Astrocyte (in vitro differentiated cells and primary cell): ENCODE measurements at regions not wholly inside any gene's neighbourhood (a gene's known extent, or its start where the extent isn't known, plus 50 kb on each side); places are given as distances from the start of the nearest gene placed in this dataset.
A peak's percentile ranks its signal among the peaks of the same experiment; 100 is the strongest.
"Not testable (repeated sequence)": the region's sequence is repeated elsewhere in the genome, so short reads cannot be mapped to it uniquely, and the experiment has no call there.

Experiments used
- DNase-seq: peaks from one replicate; pipeline ENCODE4 v3.0.0-alpha.2; 2010; ENCODE audit warnings: low read depth
- FAIRE-seq: peaks from 2 replicates; lab custom pipeline; 2011; peaks lifted over from hg19 to GRCh38; lab: Jason Lieb, UNC
- H2AFZ ChIP-seq: 2 replicates; pipeline ENCODE4 v1.6.0; 2012; ENCODE audit warnings: low read depth, low read length, inconsistent platforms
- H3K27ac ChIP-seq: 2 replicates; pipeline ENCODE4 v1.5.1; 2011; ENCODE audit warnings: low read depth, low read length, inconsistent platforms
- H3K27me3 ChIP-seq: 2 replicates; pipeline ENCODE4 v1.6.0; 2011; ENCODE audit warnings: low read length, inconsistent platforms; ENCODE audit not compliant: insufficient read depth
- H3K36me3 ChIP-seq: 2 replicates; pipeline ENCODE4 v1.5.1; 2011; ENCODE audit warnings: low read length, inconsistent platforms; ENCODE audit not compliant: insufficient read depth
- H3K4me1 ChIP-seq: 2 replicates; pipeline ENCODE4 v1.5.1; 2011; ENCODE audit warnings: low read length, inconsistent platforms; ENCODE audit not compliant: insufficient read depth
- H3K4me2 ChIP-seq: 2 replicates; pipeline ENCODE4 v1.6.0; 2012; ENCODE audit warnings: low read length, inconsistent platforms
- H3K4me3 ChIP-seq: 2 replicates; pipeline ENCODE4 v1.5.1; 2011; ENCODE audit warnings: low read depth, mild to moderate bottlenecking, low read length, inconsistent platforms; ENCODE audit not compliant: insufficient read depth
- H3K79me2 ChIP-seq: 2 replicates; pipeline ENCODE4 v1.6.0; 2012; ENCODE audit warnings: mild to moderate bottlenecking, low read length, inconsistent platforms; ENCODE audit not compliant: insufficient read depth
- H3K9ac ChIP-seq: 2 replicates; pipeline ENCODE4 v1.6.0; 2012; ENCODE audit warnings: mild to moderate bottlenecking, low read length, inconsistent platforms
- H3K9me3 ChIP-seq: 2 replicates; pipeline ENCODE4 v1.5.1; 2012; ENCODE audit warnings: low read depth, mild to moderate bottlenecking, low read length, inconsistent platforms; ENCODE audit not compliant: insufficient read depth
- H4K20me1 ChIP-seq: 2 replicates; pipeline ENCODE4 v1.6.0; 2012; ENCODE audit warnings: low read length, inconsistent platforms; ENCODE audit not compliant: insufficient read depth
- H3K27ac Mint-ChIP-seq: one replicate; pipeline ENCODE4 v1.8.0; 2021; ENCODE audit warnings: mild to moderate bottlenecking, mixed read lengths; ENCODE audit not compliant: unreplicated experiment
- H3K27me3 Mint-ChIP-seq: one replicate; pipeline ENCODE4 v1.8.0; 2021; ENCODE audit warnings: low read depth, mixed read lengths; ENCODE audit not compliant: unreplicated experiment
- H3K36me3 Mint-ChIP-seq: one replicate; pipeline ENCODE4 v1.8.0; 2021; ENCODE audit warnings: low read depth, mixed read lengths; ENCODE audit not compliant: unreplicated experiment
- H3K4me1 Mint-ChIP-seq: one replicate; pipeline ENCODE4 v1.8.0; 2021; ENCODE audit warnings: low read depth, mixed read lengths; ENCODE audit not compliant: unreplicated experiment
- H3K4me3 Mint-ChIP-seq: one replicate; pipeline ENCODE4 v1.8.0; 2021; ENCODE audit warnings: mild to moderate bottlenecking, moderate library complexity, mixed read lengths; ENCODE audit not compliant: unreplicated experiment
- H3K9me3 Mint-ChIP-seq: one replicate; pipeline ENCODE4 v1.8.0; 2021; ENCODE audit warnings: mild to moderate bottlenecking, mixed read lengths; ENCODE audit not compliant: unreplicated experiment
- CTCF ChIP-seq: IDR thresholded peaks from 2 replicates; pipeline ENCODE4 v1.5.1; 2011; ENCODE audit warnings: low read depth, mild to moderate bottlenecking, inconsistent platforms, low read length, moderate library complexity; ENCODE audit not compliant: insufficient read depth
- EZH2 ChIP-seq: IDR thresholded peaks from 2 replicates; pipeline ENCODE4 v1.6.1; 2012; ENCODE audit warnings: mild to moderate bottlenecking, low read length, inconsistent platforms; ENCODE audit not compliant: insufficient read depth

- FAIRE-seq (no peak), DNase-seq (peak; percentile 22)
- Histone ChIP-seq H3K4me3 (no peak overlapping the region), H3K79me2 (no peaks in the 10 kb centered on the region), H3K4me1 (no peaks in the 10 kb centered on the region), H3K27ac (peak overlapping the region; percentile 30), H4K20me1 (no peaks in the 10 kb centered on the region), H3K27me3 (no peaks in the 10 kb centered on the region), H2AFZ (no peak overlapping the region), H3K4me2 (no peak overlapping the region), H3K9ac (no peak overlapping the region), H3K9me3 (peaks cover 4% of the 10 kb centered on the region), H3K36me3 (no peaks in the 10 kb centered on the region)
- TF ChIP-seq EZH2 (no peak), CTCF (no peak)
- H3K4me3 Mint-ChIP-seq, result no peak overlapping the region
- H3K36me3 Mint-ChIP-seq, result peaks cover 2% of the 10 kb centered on the region
- peak overlapping the region; percentile 98 for H3K27ac Mint-ChIP-seq
- H3K9me3 Mint-ChIP-seq, result peaks cover 16% of the 10 kb centered on the region
- H3K27me3 Mint-ChIP-seq, result no peaks in the 10 kb centered on the region
- H3K4me1 Mint-ChIP-seq, result peaks cover 38% of the 10 kb centered on the region
Measured at GRCh38 chr22:34814260-34815025, 251.5 kb upstream of the ISX start.

GRCh38 chr22:34829485-34829884, 236.5 kb upstream of the ISX start:
- H3K36me3 ChIP-seq, result no peaks in the 10 kb centered on the region
- peaks cover 1% of the 10 kb centered on the region for H3K36me3 Mint-ChIP-seq
- FAIRE-seq (no peak), DNase-seq (no peak)
- peaks cover 2% of the 10 kb centered on the region for H3K27me3 Mint-ChIP-seq
- no peak overlapping the region for H3K4me2 ChIP-seq
- H3K4me3 Mint-ChIP-seq, result no peak overlapping the region
- no peak overlapping the region for H2AFZ ChIP-seq
- TF ChIP-seq CTCF, result no peak
- TF ChIP-seq EZH2, result no peak
- H3K4me1 Mint-ChIP-seq, result peaks cover 4% of the 10 kb centered on the region
- no peak overlapping the region for H3K27ac Mint-ChIP-seq
- H3K27ac ChIP-seq, result no peak overlapping the region
- peaks cover 10% of the 10 kb centered on the region for H3K9me3 Mint-ChIP-seq
- H3K4me1 ChIP-seq, result no peaks in the 10 kb centered on the region
- H3K4me3 ChIP-seq, result no peak overlapping the region
- H3K9ac ChIP-seq, result no peak overlapping the region
- no peaks in the 10 kb centered on the region for H4K20me1 ChIP-seq
- no peaks in the 10 kb centered on the region for H3K27me3 ChIP-seq
- H3K79me2 ChIP-seq, result no peaks in the 10 kb centered on the region
- H3K9me3 ChIP-seq, result peaks cover 11% of the 10 kb centered on the region

GRCh38 chr22:34834059-34834458, 231.9 kb upstream of the ISX start:
- H3K27me3 Mint-ChIP-seq, result peaks cover 2% of the 10 kb centered on the region
- Histone ChIP-seq H3K4me1 (no peaks in the 10 kb centered on the region), H4K20me1 (no peaks in the 10 kb centered on the region), H3K79me2 (no peaks in the 10 kb centered on the region), H3K9ac (no peak overlapping the region), H3K4me3 (no peak overlapping the region), H3K36me3 (no peaks in the 10 kb centered on the region), H3K27me3 (no peaks in the 10 kb centered on the region), H3K4me2 (no peak overlapping the region), H3K9me3 (peaks cover 3% of the 10 kb centered on the region), H2AFZ (no peak overlapping the region), H3K27ac (no peak overlapping the region)
- peaks cover 7% of the 10 kb centered on the region for H3K4me1 Mint-ChIP-seq
- H3K9me3 Mint-ChIP-seq, result peaks cover 18% of the 10 kb centered on the region
- no peaks in the 10 kb centered on the region for H3K36me3 Mint-ChIP-seq
- DNase-seq (no peak), FAIRE-seq (no peak)
- no peak for TF ChIP-seq EZH2
- no peak for TF ChIP-seq CTCF
- H3K4me3 Mint-ChIP-seq, result no peak overlapping the region
- H3K27ac Mint-ChIP-seq, result no peak overlapping the region

- H3K27me3 ChIP-seq, H3K4me3 Mint-ChIP-seq, H2AFZ ChIP-seq, H4K20me1 ChIP-seq, H3K9me3 ChIP-seq, H3K4me2 ChIP-seq, H3K4me3 ChIP-seq, H3K36me3 Mint-ChIP-seq, H3K4me1 ChIP-seq, DNase-seq, H3K4me1 Mint-ChIP-seq, H3K36me3 ChIP-seq, H3K79me2 ChIP-seq, H3K27me3 Mint-ChIP-seq, H3K9ac ChIP-seq, FAIRE-seq, H3K27ac ChIP-seq: not testable (repeated sequence)
- peaks cover 20% of the 10 kb centered on the region for H3K9me3 Mint-ChIP-seq
- peak overlapping the region; percentile 20 for H3K27ac Mint-ChIP-seq
Measured at GRCh38 chr22:34834541-34834940, 231.4 kb upstream of the ISX start.
